Endodermal cell (in vitro differentiated cells): ENCODE measurements at regions not wholly inside any gene's neighbourhood (a gene's known extent, or its start where the extent isn't known, plus 50 kb on each side); places are given as distances from the start of the nearest gene placed in this dataset.

Source experiments
- DNase-seq: peaks from one replicate; pipeline ENCODE4 v3.0.0-alpha.2; 2017
- H3K27ac ChIP-seq: 2 replicates; pipeline ENCODE4 v1.5.1; 2013; ENCODE audit warnings: mild to moderate bottlenecking, low read depth, low read length, moderate library complexity
- H3K27me3 ChIP-seq: 2 replicates; pipeline ENCODE4 v1.6.1; 2013; ENCODE audit warnings: mild to moderate bottlenecking, low read length, moderate library complexity; ENCODE audit not compliant: insufficient read depth, control insufficient read depth, poor library complexity, severe bottlenecking
- H3K36me3 ChIP-seq: 2 replicates; pipeline ENCODE4 v1.7.0; 2013; ENCODE audit warnings: mild to moderate bottlenecking, low read length, moderate library complexity; ENCODE audit not compliant: control insufficient read depth, insufficient read depth
- H3K4me1 ChIP-seq: one replicate; pipeline ENCODE4 v1.7.0; 2013; ENCODE audit warnings: low read length; ENCODE audit not compliant: control insufficient read depth, insufficient read depth
- H3K4me3 ChIP-seq: 2 replicates; pipeline ENCODE4 v1.5.1; 2013; ENCODE audit warnings: mild to moderate bottlenecking, low read length, moderate library complexity
- H3K9ac ChIP-seq: 2 replicates; pipeline ENCODE4 v1.6.1; 2013; ENCODE audit warnings: mild to moderate bottlenecking, low read length, moderate library complexity; ENCODE audit not compliant: poor library complexity, severe bottlenecking; ENCODE audit errors: extremely low read depth
- H3K9me3 ChIP-seq: 2 replicates; pipeline ENCODE4 v1.6.1; 2013; ENCODE audit warnings: mild to moderate bottlenecking, low read length, moderate library complexity; ENCODE audit not compliant: control insufficient read depth
- H3K27ac Mint-ChIP-seq: 2 replicates; pipeline ENCODE4 v1.8.0; 2020; ENCODE audit warnings: mixed read lengths
- H3K27me3 Mint-ChIP-seq: 2 replicates; pipeline ENCODE4 v1.8.0; 2021; ENCODE audit warnings: mild to moderate bottlenecking, mixed read lengths; ENCODE audit not compliant: insufficient read depth
- H3K36me3 Mint-ChIP-seq: 2 replicates; pipeline ENCODE4 v1.8.0; 2020; ENCODE audit warnings: low read depth, mixed read lengths
- H3K4me1 Mint-ChIP-seq: 2 replicates; pipeline ENCODE4 v1.8.0; 2020; ENCODE audit warnings: mixed read lengths
- H3K4me3 Mint-ChIP-seq: 2 replicates; pipeline ENCODE4 v1.8.0; 2020; ENCODE audit warnings: mild to moderate bottlenecking, moderate library complexity, mixed read lengths
- H3K9me3 Mint-ChIP-seq: 2 replicates; pipeline ENCODE4 v1.8.0; 2020; ENCODE audit warnings: mild to moderate bottlenecking, mixed read lengths
- WGBS, 2 experiments: methylation state at CpG; one replicate each; pipeline versions ENCODE4 v1.1.5 to v1.1.7; 2013; ENCODE audit warnings: missing lambda C conversion rate in 2 of 2, mixed read lengths in 1 of 2; ENCODE audit not compliant: insufficient coverage in 1 of 2, insufficient read length in 1 of 2; 5-methylcytosine and 5-hydroxymethylcytosine counted together
- TF ChIP-seq, protein P1 (sequence below): fragments of 200-600 bp; sonication (generic); conservative IDR thresholded peaks from 2 replicates; pipeline ENCODE4 v1.5.0; 2021; ENCODE audit warnings: antibody characterized with exemption, mild to moderate bottlenecking

DNA sequence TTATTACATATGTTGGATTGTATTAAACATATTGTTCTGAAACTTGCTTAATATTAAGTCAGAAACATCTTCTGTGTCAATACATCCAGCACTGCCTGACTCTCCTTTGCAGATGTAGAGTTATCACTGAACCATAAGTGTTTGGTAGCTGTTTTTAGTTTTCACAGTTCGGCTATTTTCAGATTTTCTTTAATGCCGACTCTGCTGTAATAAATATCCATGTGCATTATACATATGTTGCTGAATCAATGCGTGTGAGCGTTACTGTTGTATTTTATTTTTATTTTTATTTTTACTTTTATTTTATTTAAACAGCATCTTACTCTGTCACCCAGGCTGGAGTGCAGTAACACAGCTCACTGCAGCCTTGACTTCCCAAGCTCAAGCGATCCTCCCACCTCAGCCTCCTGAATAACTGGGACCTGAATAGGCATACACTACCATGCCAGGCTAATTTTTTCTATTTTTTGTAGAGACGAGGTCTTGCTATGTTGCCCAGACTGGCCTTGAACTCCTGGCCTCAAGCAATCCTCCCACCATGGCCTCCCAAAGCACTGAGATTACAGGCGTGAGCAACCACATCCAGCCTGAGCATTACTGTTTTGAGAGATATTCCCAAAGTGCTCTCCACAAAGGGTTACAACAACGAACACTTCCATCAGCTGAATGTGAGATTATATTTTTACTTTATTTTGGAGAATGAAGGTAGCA lies 50.7 kb upstream of the NOCT start:
- no peaks in the 10 kb centered on the region for H3K27me3 Mint-ChIP-seq
- Histone ChIP-seq H3K4me3 (no peak overlapping the region), H3K9me3 (no peaks in the 10 kb centered on the region), H3K9ac (no peak overlapping the region), H3K4me1 (no peaks in the 10 kb centered on the region), H3K36me3 (no peaks in the 10 kb centered on the region), H3K27ac (no peak overlapping the region), H3K27me3 (no peaks in the 10 kb centered on the region)
- TF ChIP-seq, protein P1, sequence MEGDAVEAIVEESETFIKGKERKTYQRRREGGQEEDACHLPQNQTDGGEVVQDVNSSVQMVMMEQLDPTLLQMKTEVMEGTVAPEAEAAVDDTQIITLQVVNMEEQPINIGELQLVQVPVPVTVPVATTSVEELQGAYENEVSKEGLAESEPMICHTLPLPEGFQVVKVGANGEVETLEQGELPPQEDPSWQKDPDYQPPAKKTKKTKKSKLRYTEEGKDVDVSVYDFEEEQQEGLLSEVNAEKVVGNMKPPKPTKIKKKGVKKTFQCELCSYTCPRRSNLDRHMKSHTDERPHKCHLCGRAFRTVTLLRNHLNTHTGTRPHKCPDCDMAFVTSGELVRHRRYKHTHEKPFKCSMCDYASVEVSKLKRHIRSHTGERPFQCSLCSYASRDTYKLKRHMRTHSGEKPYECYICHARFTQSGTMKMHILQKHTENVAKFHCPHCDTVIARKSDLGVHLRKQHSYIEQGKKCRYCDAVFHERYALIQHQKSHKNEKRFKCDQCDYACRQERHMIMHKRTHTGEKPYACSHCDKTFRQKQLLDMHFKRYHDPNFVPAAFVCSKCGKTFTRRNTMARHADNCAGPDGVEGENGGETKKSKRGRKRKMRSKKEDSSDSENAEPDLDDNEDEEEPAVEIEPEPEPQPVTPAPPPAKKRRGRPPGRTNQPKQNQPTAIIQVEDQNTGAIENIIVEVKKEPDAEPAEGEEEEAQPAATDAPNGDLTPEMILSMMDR: no peak
- H3K36me3 Mint-ChIP-seq: no peaks in the 10 kb centered on the region
- 91 to 100% methylated on average over 2 to 6 of the region's 8 CpGs for WGBS, 2 experiments
- H3K4me3 Mint-ChIP-seq: no peak overlapping the region
- DNase-seq: no peak
- H3K9me3 Mint-ChIP-seq: no peaks in the 10 kb centered on the region
- H3K4me1 Mint-ChIP-seq: peaks cover 2% of the 10 kb centered on the region
- H3K27ac Mint-ChIP-seq: no peak overlapping the region

DNA sequence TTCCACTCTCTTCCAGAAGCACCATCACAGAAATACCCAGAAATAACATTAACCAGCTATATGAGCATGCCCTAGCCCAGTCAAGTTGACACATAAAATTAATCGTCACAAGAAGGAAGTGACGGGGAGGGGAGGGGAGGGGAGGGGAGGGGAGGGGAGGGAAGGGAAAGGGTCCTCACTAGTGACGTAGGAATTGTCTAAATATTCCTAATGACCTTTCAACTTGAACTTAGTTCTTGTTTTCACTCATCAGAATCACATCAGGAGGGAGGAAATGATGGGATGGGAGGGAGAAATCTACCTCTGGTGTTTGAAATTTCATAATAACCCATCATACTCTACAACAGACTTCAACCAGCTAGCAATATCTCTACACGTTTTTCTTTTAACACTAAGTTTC lies 52.2 kb upstream of the NOCT start:
- WGBS, 2 experiments: 80 to 100% methylated on average over 1 of the region's 4 CpGs
- Mint-ChIP-seq H3K27ac (no peak overlapping the region), H3K4me1 (peaks cover under 1% of the 10 kb centered on the region), H3K36me3 (no peaks in the 10 kb centered on the region), H3K27me3 (no peaks in the 10 kb centered on the region), H3K4me3 (no peak overlapping the region), H3K9me3 (no peaks in the 10 kb centered on the region)
- Histone ChIP-seq H3K4me1 (no peaks in the 10 kb centered on the region), H3K27me3 (no peaks in the 10 kb centered on the region), H3K9me3 (no peaks in the 10 kb centered on the region), H3K27ac (no peak overlapping the region), H3K36me3 (no peaks in the 10 kb centered on the region), H3K9ac (no peak overlapping the region), H3K4me3 (no peak overlapping the region)
- TF ChIP-seq, protein P1: no peak
- no peak for DNase-seq

DNA sequence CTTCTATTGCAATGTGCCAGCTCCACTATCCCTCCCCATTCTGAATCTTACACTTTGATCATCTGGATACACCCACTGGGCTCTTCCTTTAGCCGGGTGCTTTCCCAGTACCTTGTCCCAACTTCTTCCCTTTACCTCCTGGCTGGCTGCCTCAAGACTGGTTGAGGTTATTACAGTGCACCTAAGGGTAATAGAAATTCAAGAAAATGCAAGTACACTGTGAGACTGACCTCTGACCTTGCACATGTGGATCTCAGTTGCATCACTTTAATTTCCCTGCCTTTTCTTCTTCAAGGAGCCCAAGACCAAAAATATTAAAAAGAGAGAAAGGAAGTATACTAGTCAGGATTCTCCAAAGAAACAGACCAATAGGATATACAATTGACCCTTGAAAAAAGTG lies 53.9 kb upstream of the NOCT start:
- no peaks in the 10 kb centered on the region for H3K4me1 Mint-ChIP-seq
- Histone ChIP-seq H3K9ac (no peak overlapping the region), H3K9me3 (no peaks in the 10 kb centered on the region), H3K4me3 (no peak overlapping the region), H3K4me1 (no peaks in the 10 kb centered on the region), H3K36me3 (no peaks in the 10 kb centered on the region), H3K27ac (no peak overlapping the region), H3K27me3 (no peaks in the 10 kb centered on the region)
- DNase-seq: no peak
- WGBS, 2 experiments: 90% methylated on average over 1 of the region's 1 CpG; no CpG with 5 or more reads in 1 of the 2 experiments
- H3K9me3 Mint-ChIP-seq: no peaks in the 10 kb centered on the region
- H3K36me3 Mint-ChIP-seq: no peaks in the 10 kb centered on the region
- no peaks in the 10 kb centered on the region for H3K27me3 Mint-ChIP-seq
- TF ChIP-seq, protein P1: no peak
- H3K27ac Mint-ChIP-seq: no peak overlapping the region
- H3K4me3 Mint-ChIP-seq: no peak overlapping the region
